Peyer's patch (tissue), 4 donors: ENCODE measurements at regions not wholly inside any gene's neighbourhood (a gene's known extent, or its start where the extent isn't known, plus 50 kb on each side); places are given as distances from the start of the nearest gene placed in this dataset.
"Not testable (repeated sequence)": the region's sequence is repeated elsewhere in the genome, so short reads cannot be mapped to it uniquely, and the experiment has no call there.

Experiments
- DNase-seq, 3 donors: peaks; one replicate each; pipeline ENCODE4 v3.0.0-alpha.2; 2017 to 2019
- H3K27ac ChIP-seq, 4 donors: fragments of 200-600 bp; sonication (generic); one replicate each; pipeline ENCODE4 v1.5.1; 2016 to 2019
- H3K27me3 ChIP-seq, 2 donors: fragments of 200-600 bp; sonication (generic); one replicate each; pipeline ENCODE4 v1.5.1; 2019
- H3K36me3 ChIP-seq, 3 donors: fragments of 200-600 bp; sonication (generic); one replicate each; pipeline ENCODE4 v1.5.1; 2016 to 2019
- H3K4me1 ChIP-seq, 4 donors: fragments of 200-600 bp; sonication (generic); one replicate each; pipeline ENCODE4 v1.5.1; 2016 to 2019
- H3K4me3 ChIP-seq, 4 donors: fragments of 200-600 bp; sonication (generic); 1 replicate in 3 of 4; 2 replicates in 1 of 4; pipeline ENCODE4 v1.5.1; 2016 to 2019; ENCODE audit warnings: mild to moderate bottlenecking in 1 of 4
- H3K9me3 ChIP-seq, 4 donors: fragments of 200-600 bp; sonication (generic); one replicate each; pipeline ENCODE4 v1.5.1; 2016 to 2019; ENCODE audit warnings: mild to moderate bottlenecking in 1 of 4
- POLR2A ChIP-seq, 2 donors: fragments of 450-650 bp; IDR thresholded peaks; one replicate each; pipeline ENCODE4 v1.5.1; 2017; ENCODE audit warnings: antibody characterized with exemption in 2 of 2, mild to moderate bottlenecking in 2 of 2, moderate library complexity in 2 of 2
- TF ChIP-seq, protein P1 (sequence below), 6 experiments: fragments of 450-650 bp in 4 of 6; fragments of 200-600 bp in 2 of 6; sonication (generic) in 1 of 6; IDR thresholded peaks; one replicate each; pipeline ENCODE4 v1.5.1; 2017 to 2019; ENCODE audit warnings: antibody characterized with exemption in 6 of 6, mild to moderate bottlenecking in 3 of 6, moderate library complexity in 1 of 6

DNA sequence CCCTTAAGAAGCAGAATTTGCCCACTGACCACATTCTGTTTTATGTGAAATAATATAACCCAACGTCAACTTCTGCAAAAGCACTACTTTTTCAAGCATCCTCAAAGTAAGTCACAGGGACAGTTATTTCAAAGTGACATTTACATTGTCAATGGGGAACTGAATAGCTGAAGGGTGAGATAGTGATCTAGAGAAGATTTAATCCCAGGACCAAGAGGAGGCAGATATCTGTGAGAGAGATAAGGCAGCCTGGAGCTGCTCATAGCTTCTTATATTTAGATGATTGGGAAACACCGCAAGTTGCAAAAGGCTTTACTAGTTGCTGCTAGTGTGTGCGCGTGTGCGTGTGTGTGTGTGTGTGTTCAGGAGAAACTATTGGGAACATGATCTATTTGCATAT lies 210.4 kb upstream of the RFX3 start:
- H3K4me1 ChIP-seq: no peaks in the 10 kb centered on the region
- H3K9me3 ChIP-seq: no peaks in the 10 kb centered on the region
- no peak overlapping the region for H3K4me3 ChIP-seq
- DNase-seq: no peak
- H3K27me3 ChIP-seq: no peaks in the 10 kb centered on the region
- no peaks in the 10 kb centered on the region for H3K36me3 ChIP-seq
- H3K27ac ChIP-seq: no peak overlapping the region
- no peak for TF ChIP-seq POLR2A (IDR thresholded peaks at IDR 0.05)
- TF ChIP-seq, protein P1, sequence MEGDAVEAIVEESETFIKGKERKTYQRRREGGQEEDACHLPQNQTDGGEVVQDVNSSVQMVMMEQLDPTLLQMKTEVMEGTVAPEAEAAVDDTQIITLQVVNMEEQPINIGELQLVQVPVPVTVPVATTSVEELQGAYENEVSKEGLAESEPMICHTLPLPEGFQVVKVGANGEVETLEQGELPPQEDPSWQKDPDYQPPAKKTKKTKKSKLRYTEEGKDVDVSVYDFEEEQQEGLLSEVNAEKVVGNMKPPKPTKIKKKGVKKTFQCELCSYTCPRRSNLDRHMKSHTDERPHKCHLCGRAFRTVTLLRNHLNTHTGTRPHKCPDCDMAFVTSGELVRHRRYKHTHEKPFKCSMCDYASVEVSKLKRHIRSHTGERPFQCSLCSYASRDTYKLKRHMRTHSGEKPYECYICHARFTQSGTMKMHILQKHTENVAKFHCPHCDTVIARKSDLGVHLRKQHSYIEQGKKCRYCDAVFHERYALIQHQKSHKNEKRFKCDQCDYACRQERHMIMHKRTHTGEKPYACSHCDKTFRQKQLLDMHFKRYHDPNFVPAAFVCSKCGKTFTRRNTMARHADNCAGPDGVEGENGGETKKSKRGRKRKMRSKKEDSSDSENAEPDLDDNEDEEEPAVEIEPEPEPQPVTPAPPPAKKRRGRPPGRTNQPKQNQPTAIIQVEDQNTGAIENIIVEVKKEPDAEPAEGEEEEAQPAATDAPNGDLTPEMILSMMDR (IDR thresholded peaks at IDR 0.05): no peak

DNA sequence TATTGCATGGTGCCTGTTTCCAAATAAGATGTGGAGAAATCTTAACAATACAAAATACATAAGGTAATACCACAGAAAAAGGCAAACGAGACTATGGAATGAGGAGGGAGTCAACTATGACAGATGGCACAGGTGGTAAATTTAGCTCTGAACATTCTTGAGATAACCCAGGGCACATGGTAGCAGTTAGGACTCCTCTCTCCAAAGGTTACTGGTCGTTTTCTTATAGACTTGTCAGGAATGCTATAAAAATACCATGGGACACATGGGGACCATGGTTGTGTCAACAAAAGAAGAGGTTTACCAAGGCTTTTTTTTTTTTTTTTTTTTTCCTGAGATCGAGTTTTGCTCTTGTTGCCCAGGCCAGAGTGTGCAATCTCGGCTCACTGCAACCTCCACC lies 209.4 kb upstream of the RFX3 start:
- no peaks in the 10 kb centered on the region for H3K4me1 ChIP-seq
- TF ChIP-seq POLR2A (IDR thresholded peaks at IDR 0.05): no peak
- TF ChIP-seq, protein P1 (IDR thresholded peaks at IDR 0.05): no peak
- no peak overlapping the region for H3K27ac ChIP-seq
- no peaks in the 10 kb centered on the region for H3K36me3 ChIP-seq
- no peaks in the 10 kb centered on the region for H3K9me3 ChIP-seq
- H3K27me3 ChIP-seq: no peaks in the 10 kb centered on the region
- no peak for DNase-seq
- no peak overlapping the region for H3K4me3 ChIP-seq

DNA sequence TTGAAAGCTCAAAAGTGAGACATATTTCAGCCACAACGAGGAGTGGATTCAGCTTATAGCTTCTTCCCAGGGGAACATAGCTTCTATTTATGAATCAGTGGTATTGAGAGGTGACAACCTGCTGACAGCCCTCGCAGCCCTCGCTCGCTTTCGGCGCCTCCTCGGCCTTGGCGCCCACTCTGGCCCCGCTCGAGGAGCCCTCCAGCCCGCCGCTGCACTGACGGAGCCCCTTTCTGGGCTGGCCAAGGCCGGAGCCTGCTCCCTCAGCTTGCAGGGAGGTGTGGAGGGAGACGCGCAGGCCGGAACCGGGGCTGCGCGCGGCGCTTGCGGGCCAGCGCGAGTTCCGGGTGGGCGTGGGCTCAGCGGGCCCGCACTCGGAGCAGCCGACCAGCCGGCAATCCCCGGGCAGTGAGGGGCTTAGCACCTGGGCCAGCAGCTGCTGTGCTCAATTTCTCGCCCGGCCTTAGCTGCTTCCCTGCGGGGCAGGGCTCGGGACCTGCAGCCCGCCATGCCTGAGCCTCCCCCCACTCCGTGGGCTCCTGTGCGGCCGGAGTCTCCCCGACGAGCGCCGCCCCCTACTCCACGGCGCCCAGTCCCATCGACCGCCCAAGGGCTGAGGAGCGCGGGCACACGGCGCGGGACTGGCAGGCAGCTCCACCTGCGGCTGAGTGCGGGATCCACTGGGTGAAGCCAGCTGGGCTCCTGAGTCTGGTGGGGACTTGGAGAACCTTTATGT lies 207.9 kb upstream of the RFX3 start:
- not testable (repeated sequence) for H3K27ac ChIP-seq, H3K36me3 ChIP-seq, DNase-seq, H3K9me3 ChIP-seq, H3K4me1 ChIP-seq, H3K27me3 ChIP-seq, H3K4me3 ChIP-seq

DNA sequence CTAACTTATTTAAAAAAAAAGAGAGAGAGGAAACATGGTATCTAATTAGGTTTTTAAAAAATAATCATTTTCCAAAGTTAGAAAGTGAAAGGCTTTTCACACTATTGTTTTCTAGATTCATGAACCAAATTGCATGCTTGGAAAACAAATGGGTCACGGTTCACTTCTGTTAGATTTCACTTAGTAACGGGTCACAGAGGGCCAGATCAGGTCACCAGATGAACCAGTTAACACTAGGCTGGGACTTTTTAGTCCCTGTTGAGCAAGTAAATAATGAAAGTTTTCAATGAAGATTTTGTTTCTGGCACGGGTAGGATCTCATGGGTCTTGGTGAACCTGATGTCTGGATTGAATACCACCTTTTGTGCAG lies 207.2 kb upstream of the RFX3 start:
- TF ChIP-seq, protein P1 (IDR thresholded peaks at IDR 0.05): no peak
- no peak for TF ChIP-seq POLR2A (IDR thresholded peaks at IDR 0.05)
- Histone ChIP-seq H3K9me3 (no peaks in the 10 kb centered on the region), H3K4me1 (no peaks in the 10 kb centered on the region), H3K36me3 (no peaks in the 10 kb centered on the region), H3K4me3 (no peak overlapping the region), H3K27ac (no peak overlapping the region), H3K27me3 (no peaks in the 10 kb centered on the region)
- DNase-seq: no peak

DNA sequence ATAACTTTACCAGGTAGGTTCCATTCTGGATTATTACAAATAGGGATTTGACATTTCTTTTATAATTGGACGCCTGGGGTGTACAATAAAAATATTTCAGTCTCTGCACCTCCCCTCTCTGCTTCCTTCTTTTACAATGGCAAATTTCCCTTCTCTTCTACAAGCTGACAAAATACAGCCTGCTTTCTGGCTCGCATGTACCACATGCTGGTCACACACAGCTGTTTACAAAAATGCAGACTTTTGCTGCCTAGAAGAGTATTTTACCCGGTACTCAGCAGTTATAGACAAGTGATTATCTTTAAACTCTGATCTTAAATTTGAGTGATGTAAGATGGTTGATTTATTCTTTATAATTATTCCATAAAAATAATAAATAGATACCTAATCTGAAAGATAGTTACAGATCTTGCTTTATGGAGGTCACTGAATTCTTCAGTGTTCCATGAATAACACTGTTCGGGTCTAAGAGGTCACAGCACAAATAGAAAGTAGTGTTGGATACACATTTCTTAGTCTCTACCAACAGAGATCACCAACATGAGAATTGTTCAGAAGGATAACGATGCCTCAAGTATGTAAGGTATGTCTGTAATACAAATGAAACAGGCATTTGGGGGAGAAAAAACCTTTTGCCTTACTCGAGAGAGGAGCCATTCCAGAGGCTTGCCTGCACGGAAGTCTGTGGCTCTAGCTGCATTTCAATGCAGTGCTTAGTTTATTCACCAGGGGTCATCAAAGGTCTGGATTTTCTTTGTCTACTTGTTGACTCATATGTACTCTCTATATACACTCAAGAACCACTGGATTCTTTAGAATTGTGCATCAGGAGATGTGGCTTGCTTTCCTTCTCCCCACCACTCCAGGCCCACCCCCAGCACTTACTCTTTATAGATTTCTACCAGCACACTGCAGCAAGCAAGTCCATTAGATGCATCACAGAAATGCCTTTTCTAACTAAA lies 206.6 kb upstream of the RFX3 start:
- Histone ChIP-seq H3K4me1 (no peaks in the 10 kb centered on the region), H3K4me3 (peak overlapping the region in 2 of 4 donors; percentile 17 to 24), H3K27me3 (no peaks in the 10 kb centered on the region), H3K9me3 (no peaks in the 10 kb centered on the region), H3K27ac (peak overlapping the region in 1 of 4 donors; percentile 18), H3K36me3 (no peaks in the 10 kb centered on the region)
- TF ChIP-seq, protein P1 (IDR thresholded peaks at IDR 0.05): peak in 5 of 6 experiments; percentile 41 to 90 (median 88)
- no peak for TF ChIP-seq POLR2A (IDR thresholded peaks at IDR 0.05)
- DNase-seq: peak in 1 of 3 donors; percentile 50

DNA sequence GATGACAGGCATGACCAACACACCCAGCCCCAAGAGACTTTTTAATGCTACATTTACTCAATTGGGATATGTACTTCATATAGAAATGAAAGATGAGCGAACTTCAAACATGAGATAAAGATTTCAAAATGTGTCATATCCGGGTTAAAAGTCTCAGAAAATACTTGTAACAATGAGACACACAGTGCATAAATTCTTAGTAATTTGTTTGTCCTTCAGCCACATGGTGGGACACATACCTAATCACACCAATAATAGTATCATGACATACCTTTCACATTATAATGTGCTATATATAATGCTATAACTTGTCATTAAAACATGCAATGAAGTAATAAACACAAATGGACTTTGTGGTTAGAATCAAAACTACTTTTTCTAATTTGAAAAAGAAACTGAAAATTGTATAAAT lies 204.7 kb upstream of the RFX3 start:
- H3K27ac ChIP-seq: no peak overlapping the region
- TF ChIP-seq POLR2A (IDR thresholded peaks at IDR 0.05): no peak
- TF ChIP-seq, protein P1 (IDR thresholded peaks at IDR 0.05): no peak

More for the DNA sequence above, 204.7 kb upstream of the RFX3 start:
- no peaks in the 10 kb centered on the region for H3K27me3 ChIP-seq
- H3K4me1 ChIP-seq: no peaks in the 10 kb centered on the region
- H3K36me3 ChIP-seq: no peaks in the 10 kb centered on the region
- H3K9me3 ChIP-seq: no peaks in the 10 kb centered on the region
- no peak for DNase-seq
- H3K4me3 ChIP-seq: no peak overlapping the region
